ENCODE measurements at regions not wholly inside any gene's neighbourhood (a gene's known extent, or its start where the extent isn't known, plus 50 kb on each side); places are given as distances from the start of the nearest gene placed in this dataset.

- TF ChIP-seq CTCF (IDR thresholded peaks at IDR 0.05) = no peak
- no peak for TF ChIP-seq POLR2A (IDR thresholded peaks at IDR 0.05)
Observed at GRCh38 chr7:85324145-85324799, 137.4 kb upstream of the SEMA3D start.
